ENCODE measurements at regions not wholly inside any gene's neighbourhood (a gene's known extent, or its start where the extent isn't known, plus 50 kb on each side); places are given as distances from the start of the nearest gene placed in this dataset.
A peak's percentile ranks its signal among the peaks of the same experiment; 100 is the strongest.

- TF ChIP-seq CTCF (IDR thresholded peaks at IDR 0.05) (peak in 4 of 5 experiments; percentile 4 to 23 (median 14)), POLR2A (IDR thresholded peaks at IDR 0.05) (no peak)
These were observed 297.1 kb upstream of the CD180 start for GRCh38 chr5:67493676-67494075.

Measured in tibial nerve (tissue), 3 donors.